ENCODE measurements at regions not wholly inside any gene's neighbourhood (a gene's known extent, or its start where the extent isn't known, plus 50 kb on each side); places are given as distances from the start of the nearest gene placed in this dataset.
A peak's percentile ranks its signal among the peaks of the same experiment; 100 is the strongest.

DNA sequence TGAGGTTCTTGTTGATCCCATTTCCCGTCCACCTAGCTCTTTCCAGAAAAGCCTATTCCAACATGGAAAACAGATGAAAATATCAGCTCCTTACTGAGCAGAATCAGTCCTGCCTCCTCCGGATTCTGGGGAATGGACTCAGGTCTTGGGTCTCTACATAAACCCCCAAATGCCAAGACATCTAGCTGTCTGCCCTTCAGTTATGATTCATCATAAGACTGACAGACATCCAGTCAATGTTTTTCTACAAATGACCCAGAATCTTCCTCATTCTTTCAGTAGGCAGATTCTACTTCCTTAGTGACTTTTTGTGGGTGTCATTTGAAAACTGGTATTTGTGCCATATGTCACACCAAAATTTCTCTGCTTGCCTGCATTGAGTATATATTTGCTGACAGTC, 103.0 kb upstream of the TGFBR2 start:
- DNase-seq = no peak

DNA sequence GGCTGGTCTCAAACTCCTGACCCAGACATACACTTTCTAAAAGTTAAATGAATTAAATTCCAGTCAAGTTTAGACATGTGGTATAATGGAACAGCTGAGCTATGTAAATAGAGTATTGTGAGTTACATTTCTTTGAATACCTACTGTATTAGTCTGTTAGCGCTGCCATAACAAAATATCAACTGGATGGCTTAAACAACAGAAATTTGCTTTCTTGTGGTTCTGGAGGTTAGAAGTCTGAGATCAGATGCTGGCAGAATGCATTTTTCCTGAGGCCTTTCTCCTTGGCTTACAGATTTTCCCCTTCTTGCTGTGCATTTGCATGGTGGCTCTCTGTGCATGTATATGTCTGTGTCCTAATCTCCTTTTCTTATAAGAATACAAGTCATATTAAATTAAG, 101.5 kb upstream of the TGFBR2 start:
- no peak for DNase-seq

DNA sequence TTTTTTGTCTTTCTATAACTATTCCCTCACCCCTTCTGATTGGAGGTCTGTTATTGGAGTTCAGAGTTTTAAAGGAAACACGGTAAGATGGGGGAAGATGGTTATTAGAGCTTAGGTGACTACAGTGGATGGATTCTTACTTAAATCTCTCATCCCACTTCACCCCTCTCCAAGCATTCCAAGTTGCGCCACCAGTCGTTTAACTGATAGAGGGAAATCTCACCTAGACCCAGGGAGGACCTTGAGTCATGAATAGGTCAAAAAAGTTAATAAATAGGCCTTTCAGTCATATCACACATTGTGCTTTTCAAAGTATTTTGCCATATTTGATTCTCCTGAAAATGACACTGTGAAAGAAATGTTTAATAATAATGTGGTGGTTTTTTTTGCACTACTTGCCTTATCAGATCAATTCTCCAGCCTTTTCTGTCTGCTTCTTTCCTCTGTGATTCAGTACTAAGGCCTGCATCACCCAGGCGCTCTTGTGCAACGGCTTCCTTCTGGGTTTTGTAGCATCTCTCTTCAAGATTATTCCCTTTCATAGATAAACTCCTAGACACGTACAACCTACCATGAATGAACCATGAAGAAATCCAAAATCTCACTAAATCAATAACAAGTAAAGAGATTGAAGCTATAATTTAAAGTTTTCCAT, 100.4 kb upstream of the TGFBR2 start:
- DNase-seq = no peak

DNA sequence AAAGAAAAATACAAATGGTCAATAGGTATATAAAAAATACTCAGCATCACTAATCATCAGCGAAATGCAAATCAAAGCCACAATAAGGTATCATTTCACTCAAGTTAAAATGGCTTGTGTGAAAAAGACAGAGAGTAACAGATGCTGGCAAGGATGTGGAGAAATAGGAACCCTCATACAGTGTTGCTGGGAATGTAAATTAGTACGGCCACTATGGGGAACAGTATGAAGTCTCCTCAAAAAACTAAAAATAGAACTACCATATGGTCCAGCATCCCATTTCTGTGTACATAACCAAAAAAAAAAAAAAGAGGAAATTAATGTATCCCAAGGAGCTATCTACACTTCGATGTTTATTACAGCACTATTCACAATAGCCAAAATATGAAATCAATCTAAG, 98.1 kb upstream of the TGFBR2 start:
- no peak for DNase-seq

DNA sequence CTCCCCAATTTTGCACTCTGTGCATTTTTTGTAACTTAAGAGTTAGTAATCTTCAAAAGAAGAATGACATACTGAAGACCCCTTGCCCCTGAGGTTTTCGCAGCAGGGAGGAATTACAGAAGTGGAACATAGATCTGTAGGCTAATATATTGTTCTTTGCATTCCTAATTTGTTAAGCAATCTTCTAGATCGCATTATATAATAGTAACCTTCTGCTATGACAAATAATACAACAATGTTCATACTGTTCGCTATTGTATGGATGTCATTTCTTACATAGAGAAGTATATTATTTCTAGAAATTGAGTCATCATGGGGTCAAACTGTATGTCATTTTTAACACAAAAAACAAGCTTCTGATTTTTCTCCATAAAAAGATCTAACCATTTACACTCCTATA, 95.8 kb upstream of the TGFBR2 start:
- no peak for DNase-seq

DNA sequence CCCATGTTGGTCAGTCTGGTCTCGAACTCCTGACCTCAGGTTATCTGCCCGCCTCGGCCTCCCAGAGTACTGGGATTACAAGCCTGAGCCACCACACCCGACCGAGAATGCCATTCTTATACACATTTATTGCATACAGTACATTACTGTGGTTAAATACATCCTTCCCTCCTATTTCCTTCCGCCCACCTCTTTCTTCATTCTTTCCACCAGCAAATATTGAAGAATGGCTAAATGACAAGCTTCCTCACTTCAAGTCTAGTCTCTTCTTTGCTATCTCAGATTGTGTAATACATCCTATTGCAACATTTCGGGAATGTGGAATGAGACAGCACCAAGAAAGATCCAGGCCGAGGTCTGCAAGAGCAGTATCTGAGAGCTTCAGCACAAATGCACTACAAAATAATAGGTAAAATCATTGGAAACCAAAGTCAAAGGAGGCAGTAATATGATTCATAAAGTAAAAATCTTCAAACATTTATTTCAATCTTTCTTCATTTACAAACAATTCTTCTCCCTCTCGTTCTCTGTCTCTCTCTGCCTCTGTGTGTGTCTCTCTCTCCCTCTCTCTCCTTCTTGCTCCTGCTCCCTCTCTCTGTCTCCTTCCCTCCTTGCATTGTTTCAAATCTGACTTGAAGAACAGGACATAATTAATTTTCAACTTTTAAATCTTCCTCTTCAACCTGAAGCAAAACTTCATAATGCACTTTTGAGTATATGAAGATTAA, 94.7 kb upstream of the TGFBR2 start:
- no peak for DNase-seq

DNA sequence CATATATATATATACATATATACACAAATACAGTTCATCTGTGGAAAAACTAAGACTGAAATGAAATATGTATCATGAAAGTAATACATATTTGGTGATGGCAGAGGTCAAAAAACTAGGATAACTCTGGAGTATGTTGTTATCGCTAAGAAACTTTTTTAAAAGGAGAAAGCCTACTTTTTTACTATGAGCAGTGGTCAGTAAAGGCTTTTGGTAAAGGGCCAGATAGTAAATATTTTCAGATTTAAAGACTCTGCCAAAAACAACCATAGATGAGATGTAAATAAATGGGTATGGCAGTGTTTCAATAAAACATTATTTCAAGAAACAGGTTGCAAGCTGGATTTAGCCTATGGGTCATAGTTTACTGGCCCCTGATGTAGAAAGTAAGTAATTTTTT, 93.8 kb upstream of the TGFBR2 start:
- no peak for DNase-seq

DNA sequence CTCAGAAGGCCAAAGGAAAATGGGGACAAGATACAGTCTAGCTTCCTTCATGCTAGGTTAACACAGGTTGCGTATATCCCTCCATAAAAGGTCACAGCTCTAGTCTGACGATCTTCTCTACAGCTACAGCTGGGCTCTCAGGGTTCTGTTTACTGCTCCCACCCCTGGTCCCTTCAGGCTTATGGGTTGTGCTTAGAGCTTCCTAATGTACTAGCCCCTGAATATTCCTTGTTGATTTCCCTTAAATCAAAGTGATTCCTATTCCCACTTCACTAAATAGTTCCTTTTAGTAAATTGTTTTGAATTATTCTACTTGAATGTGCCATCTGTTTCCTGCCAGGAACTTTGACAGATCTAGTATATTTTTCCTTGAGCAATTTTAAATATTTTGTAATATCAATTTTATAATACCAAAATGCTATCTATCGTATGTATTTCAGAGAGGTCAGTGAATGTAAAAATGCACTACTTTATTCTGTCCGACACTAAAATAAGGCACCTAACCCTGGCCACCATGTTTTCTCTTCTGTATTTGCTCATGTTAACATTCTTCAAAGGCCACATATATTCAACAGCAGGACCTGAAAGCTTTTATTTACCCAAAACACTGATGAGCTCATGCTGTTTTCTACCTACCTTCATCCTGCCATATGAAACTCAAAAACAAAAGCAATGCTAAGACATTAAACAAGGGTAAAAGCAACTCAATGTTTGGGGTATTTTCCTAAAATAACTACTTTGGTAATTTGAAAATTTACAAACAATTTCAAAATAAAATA, 92.8 kb upstream of the TGFBR2 start:
- no peak for DNase-seq

DNA sequence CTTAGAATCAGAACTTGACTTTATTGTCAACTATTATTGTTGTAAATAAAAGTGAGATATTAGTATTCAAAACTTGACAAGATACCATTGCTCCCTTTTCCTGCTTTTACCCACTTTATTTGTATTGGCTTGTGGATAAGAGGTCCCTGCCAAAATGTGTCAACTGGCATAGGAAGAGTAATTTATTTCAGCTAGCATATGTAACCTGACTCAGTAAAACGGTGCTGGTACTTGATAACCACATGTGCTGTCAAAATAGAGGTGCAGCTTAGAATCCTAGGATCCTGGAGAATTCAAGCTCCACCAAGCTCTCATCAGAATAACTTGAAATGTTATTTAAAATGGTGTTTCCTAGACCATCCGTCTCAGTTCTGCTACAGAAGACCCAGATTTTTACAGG, 90.2 kb upstream of the TGFBR2 start:
- peak; percentile 3 to 26 for DNase-seq

DNA sequence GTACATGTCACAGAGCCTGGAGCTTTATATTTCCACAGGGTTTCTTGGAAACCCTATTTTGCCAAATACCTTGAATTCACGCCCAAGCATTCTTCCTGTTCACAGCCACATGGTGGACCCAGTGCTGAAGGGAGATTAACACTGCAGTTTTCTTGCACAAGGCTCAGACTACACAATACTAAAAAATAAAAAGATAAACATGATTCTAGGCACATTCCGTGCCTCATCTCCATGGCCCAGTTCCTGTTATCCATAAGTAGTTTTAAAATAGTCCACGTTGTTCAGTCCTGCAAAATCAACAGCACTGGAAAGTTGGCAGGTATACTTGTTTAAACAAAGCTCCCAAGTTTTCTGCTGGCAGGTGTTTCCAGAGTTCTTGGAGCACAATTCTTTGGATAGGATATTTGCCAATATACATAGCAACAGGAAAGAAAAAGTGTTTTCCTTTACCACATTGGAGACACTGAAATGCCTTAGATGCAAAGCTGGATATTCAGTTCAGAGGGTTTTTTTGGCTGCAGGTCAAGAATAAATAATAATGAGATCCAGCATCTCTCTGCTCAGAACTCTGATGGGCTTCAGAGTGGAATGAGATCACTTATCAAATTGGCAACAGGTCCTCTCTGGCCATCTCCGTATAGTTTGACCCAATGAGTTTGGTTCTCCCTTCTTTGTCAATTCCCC, 88.1 kb upstream of the TGFBR2 start:
- DNase-seq = peak; percentile 23 to 45

DNA sequence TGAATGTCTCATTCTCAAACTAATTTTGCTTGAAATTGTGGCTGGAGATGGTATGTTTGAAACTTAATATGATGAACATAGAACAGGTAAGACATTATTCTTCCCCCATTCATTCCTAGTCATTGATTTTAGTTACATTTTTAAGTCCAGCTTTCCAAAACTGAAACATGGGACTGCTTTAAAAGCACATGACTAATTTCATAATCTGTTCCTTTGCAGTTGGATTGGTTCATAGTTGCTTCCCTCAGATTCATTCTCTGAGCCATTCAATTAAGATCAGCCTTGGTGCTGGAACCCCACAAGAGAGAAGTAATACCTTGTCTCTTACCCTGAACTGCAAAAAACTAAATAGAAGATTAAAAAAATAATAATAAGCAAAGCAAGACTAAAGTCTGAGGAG, 87.5 kb upstream of the TGFBR2 start:
- DNase-seq = no peak

DNA sequence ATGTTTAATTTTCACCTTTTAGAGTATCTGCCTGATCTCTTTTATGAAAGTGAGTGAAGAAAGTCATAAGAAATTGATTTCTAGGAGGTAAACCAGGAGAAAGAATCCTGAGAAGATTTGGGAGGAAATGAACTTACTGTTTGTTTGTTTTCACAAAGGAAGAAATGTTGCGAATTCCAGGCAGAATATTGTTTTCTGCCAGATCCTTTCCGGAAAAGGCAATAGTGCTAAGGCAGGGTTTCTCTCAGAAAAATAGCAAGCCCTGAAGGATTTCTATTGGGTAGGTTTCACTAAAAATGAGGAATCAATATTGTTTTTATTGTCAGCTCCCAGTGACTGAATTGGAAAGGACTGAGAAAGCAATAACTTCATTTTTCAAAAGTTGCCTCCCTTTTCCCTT, 85.7 kb upstream of the TGFBR2 start:
- no peak for DNase-seq

DNA sequence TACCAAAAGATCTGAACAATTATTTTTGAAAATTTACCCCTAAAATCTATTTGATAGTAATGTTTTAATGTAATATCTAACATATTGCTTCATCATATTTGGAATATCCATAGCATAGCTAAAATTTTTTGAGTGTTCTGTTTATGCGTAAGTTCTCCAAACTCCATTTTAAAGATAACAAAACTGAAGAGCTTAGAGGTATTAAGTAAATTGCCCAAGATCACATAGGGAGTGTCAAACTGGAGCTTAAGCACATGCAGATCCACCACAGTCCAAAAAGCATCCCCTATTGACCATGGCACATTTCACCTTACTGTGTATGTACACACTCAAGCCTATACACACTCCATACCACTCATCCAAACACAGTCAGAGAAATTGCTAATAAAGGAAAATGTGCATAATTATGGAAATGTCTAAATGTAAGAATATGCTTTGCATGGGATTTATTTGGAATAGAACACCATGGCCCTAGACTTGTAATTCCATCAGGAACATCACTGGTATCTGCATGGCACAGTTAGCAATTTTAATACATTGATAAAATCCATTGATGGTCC, 85.2 kb upstream of the TGFBR2 start:
- DNase-seq = no peak

DNA sequence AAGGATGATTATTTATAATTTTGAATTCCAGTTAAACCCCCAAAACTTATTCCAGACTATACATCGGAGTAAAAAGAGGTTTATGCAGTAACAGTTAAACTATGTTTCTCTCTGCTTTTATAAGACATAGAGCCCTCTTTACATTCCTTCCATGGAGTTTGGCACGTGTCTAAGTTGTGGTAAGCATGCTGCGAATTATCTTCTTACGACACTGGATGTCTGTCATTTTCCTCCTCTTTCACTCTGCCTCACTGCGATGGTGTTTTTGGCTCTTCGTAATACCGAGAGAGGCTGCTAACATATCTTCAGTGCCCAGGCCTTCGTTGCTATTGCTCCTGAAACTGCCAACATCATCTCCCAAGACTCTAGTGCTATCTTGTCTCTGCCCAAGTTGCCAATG, 83.9 kb upstream of the TGFBR2 start:
- DNase-seq = no peak

DNA sequence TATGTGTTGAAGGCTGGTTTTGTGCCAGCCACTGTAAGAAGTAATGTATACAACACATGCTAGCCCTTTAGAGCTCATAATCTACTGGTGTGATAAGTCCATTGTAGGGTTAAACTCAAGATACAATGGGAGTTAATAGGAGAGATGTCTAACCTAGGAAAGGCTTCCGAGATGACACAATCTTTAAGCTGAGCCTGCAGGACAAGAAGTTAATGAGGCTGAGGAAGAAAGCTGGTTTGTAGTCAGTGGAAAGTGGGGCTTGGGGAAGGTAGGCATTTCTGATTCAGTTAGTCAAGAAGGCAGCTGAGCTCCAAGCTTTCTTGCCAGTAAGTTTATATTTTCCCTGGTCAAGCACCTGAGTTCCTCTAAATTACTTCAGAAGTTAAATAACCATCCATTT, 83.0 kb upstream of the TGFBR2 start:
- no peak for DNase-seq

DNA sequence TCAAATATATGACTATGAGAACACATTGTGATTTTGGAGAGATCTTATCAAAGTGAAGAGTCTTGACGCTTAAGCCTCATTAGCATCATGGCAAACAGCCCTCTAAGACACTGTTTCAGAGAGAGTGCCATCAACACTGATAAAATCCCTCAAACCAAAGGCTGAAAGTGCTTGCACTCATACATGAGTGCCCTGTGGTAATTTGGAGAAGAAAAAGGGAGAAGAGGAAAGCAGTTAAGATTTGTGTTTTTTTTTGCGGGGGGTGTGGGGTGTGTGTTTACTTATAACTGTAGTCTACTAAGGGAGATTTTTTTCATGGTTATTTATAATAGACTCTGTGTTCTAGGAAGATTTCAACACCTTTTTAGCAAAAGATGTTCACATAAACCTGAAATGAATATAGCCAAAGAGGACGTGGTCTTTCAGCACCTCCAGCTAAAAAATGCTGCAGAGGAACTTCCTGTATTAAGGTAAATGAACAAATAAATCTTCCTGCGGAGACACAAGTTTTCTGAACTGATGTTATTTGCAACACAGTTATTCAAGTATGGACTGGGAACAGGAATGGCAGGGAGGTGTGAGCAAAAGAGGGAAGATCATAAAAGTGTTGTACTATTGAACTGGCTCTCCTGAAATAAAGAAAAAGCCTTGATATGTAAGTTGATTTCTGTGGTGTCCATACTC, 81.9 kb upstream of the TGFBR2 start:
- no peak for DNase-seq

DNA sequence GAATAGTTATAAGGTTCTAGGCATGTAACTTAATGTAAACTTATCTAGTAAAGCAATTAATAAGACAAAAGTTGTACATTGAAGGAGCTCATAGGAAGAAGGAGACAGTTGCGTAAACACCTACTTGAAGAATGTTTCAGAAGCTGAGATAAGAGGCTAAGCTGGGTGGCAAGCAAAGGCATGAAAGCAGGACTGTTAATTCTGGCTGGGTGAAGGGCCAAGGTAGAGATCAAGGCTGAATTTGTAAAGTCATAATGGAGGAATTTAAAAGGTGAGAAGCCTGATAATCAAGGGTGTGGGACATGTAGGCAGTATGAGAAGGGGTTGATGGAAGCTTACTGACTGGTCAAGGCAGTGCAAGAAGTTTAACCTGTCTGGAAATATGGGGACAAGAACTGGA, 80.4 kb upstream of the TGFBR2 start:
- DNase-seq = no peak

DNA sequence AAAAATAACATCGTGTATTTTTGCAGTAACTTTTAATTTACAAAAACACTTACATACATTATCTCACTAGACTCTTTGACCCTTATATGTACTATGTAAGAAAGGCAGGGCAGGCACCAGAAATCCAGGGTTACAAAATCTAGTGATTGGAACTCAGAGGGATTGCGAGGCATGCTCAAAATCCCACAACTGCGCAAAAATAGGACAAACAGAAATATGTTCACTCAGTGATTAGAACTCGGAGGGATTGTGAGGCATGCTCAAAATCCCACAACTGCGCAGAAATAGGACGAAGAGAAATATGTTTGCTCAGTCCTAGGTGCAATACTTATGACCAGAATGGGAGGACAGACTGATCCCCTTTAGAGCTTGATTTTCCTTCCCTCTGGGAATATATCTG, 79.2 kb upstream of the TGFBR2 start:
- no peak for DNase-seq

DNA sequence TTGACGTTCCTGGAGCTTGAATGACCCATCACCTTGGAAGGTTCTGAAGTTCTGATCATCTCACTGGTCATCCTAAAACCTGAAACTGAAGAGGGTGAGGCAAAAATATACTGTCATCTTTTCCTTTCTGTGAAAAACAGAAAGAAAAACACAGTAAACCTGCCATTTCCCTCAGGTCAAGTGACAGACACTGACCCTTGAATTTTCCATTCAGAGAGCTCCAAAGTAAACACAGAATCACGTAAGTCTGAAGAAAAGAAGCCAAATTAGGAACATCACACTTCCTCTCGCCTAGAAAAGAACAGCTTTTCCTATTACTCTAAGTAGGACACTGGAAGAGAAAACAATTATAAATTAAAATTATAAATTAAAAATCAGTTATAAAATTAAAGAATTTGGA, 78.7 kb upstream of the TGFBR2 start:
- peak in 1 of 2 experiments; percentile 8 for DNase-seq

DNA sequence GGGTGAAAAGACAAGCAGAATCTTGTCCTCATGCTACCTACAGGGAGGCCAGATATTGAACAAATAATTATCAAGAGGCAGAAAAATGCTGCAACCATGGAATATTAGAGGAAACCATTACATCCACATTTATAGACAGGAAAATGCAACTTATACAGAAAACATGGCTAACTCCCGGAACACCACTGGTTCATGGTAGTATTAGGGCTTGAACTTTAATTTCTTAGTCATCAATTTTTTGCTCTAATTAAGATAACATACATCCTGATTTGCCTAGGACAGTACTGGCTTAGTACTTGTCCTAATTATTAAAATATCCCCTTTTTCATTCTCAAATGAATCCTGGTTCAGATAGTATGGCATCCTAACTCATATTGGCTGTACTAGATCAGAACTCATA, 76.3 kb upstream of the TGFBR2 start:
- no peak for DNase-seq

DNA sequence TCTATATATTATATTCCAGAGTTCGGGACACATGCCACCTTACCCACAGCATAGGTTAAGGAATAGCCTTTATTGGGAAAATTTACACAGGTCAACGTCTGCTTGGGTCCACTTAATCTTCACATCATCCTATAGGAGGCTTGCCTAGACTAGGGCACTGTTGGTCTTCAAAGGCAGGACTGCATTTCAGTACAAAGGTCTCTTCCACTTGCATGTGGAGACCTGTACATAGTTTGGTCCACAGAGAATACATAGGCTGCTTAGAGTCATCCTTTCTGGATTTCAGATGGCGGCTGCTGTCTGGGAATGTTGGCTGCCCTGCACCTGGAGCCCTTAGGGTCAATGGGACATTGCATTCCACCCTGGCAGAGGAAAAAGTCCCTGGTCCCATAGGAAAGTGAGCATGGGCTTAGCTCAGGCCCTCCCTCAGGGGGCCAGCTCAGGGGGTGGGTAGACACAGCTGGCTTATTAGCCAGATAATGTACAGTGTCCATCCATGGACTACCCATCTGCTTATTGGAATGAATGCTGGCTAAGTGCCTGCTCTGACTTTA, 75.3 kb upstream of the TGFBR2 start:
- no peak for DNase-seq

DNA sequence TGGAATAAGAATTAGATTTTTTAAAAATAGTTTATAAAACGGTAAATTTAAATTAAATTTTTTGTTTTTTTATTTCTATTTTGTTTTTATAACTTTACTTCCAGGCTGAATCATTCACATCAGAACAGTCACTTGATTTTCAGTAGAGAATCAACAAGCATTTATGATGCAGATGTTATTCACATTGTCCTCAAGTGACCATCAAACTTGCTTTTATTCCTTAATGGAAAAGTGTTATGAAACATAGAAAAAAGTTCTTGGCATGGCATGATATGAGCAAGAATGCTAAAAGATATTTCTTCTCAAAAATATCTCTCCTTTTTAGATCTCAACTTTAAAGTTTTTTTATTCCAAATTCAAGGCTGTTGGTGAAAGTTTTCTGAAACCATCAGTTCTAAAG, 70.9 kb upstream of the TGFBR2 start:
- no peak for DNase-seq

Measured in SHP77 (cell line).